Ovary (tissue), 3 donors: ENCODE measurements at regions not wholly inside any gene's neighbourhood (a gene's known extent, or its start where the extent isn't known, plus 50 kb on each side); places are given as distances from the start of the nearest gene placed in this dataset.

Experiments used
- CTCF ChIP-seq, 3 donors: fragments of 450-650 bp in 2 of 3; fragments of 200-600 bp in 1 of 3; IDR thresholded peaks; one replicate each; pipeline versions ENCODE4 v1.5.1 to v1.8.0; 2016 to 2022; ENCODE audit warnings: antibody characterized with exemption in 3 of 3, mild to moderate bottlenecking in 1 of 3
- EP300 ChIP-seq: sonication (generic); formaldehyde crosslinking; IDR thresholded peaks from one replicate; pipeline ENCODE4 v1.6.1; 2017; ENCODE audit warnings: antibody characterized with exemption
- POLR2A ChIP-seq: fragments of 450-650 bp; IDR thresholded peaks from one replicate; pipeline ENCODE4 v1.6.1; 2017; ENCODE audit warnings: antibody characterized with exemption, mild to moderate bottlenecking, moderate library complexity
- donor health status: DM: no; HTN: no; CAD: no.

- peak in 2 of 3 donors; percentile 60 to 81 for TF ChIP-seq CTCF (IDR thresholded peaks at IDR 0.05)
- TF ChIP-seq EP300 = no peak
- no peak for TF ChIP-seq POLR2A
These were observed 134.3 kb upstream of the PDE1C start for GRCh38 chr7:32204361-32205018.
